ENCODE measurements at regions not wholly inside any gene's neighbourhood (a gene's known extent, or its start where the extent isn't known, plus 50 kb on each side); places are given as distances from the start of the nearest gene placed in this dataset.

GRCh38 chr11:87430821-87431220 lies 393.1 kb downstream of the TMEM135 start:
- H3K27ac ChIP-seq = no peak overlapping the region
- H3K4me3 ChIP-seq = no peak overlapping the region
- no peaks in the 10 kb centered on the region for H3K4me1 ChIP-seq
- no peak for ATAC-seq
- H3K9me3 ChIP-seq = no peaks in the 10 kb centered on the region
- TF ChIP-seq CTCF (IDR thresholded peaks at IDR 0.05) = no peak
- intact Hi-C loops (cut with DNase I) = no loop called here
- H3K36me3 ChIP-seq = no peaks in the 10 kb centered on the region
- H3K27me3 ChIP-seq (ENCODE audit: low read depth) = no peaks in the 10 kb centered on the region
- DNase-seq = no peak

- Histone ChIP-seq H3K4me1 (no peaks in the 10 kb centered on the region), H3K27me3 (ENCODE audit: low read depth) (no peaks in the 10 kb centered on the region), H3K4me3 (no peak overlapping the region), H3K36me3 (no peaks in the 10 kb centered on the region), H3K27ac (no peak overlapping the region), H3K9me3 (no peaks in the 10 kb centered on the region)
- ATAC-seq = no peak
- intact Hi-C loops (cut with DNase I) = no loop called here
- no peak for TF ChIP-seq CTCF (IDR thresholded peaks at IDR 0.05)
- no peak for DNase-seq
These were observed 392.3 kb downstream of the TMEM135 start for GRCh38 chr11:87429996-87430395.

- DNase-seq (no peak), ATAC-seq (no peak)
- no peak overlapping the region for H3K27ac ChIP-seq
- no peaks in the 10 kb centered on the region for H3K4me1 ChIP-seq
- intact Hi-C loops (cut with DNase I) = no loop called here
- no peaks in the 10 kb centered on the region for H3K9me3 ChIP-seq
- H3K27me3 ChIP-seq (ENCODE audit: low read depth) = no peaks in the 10 kb centered on the region
- no peaks in the 10 kb centered on the region for H3K36me3 ChIP-seq
- no peak for TF ChIP-seq CTCF (IDR thresholded peaks at IDR 0.05)
- H3K4me3 ChIP-seq = no peak overlapping the region
These were observed 390.5 kb downstream of the TMEM135 start for GRCh38 chr11:87428266-87428665.

- H3K27me3 ChIP-seq (ENCODE audit: low read depth) = no peaks in the 10 kb centered on the region
- no peaks in the 10 kb centered on the region for H3K36me3 ChIP-seq
- DNase-seq = no peak
- H3K4me3 ChIP-seq = no peak overlapping the region
- no peak overlapping the region for H3K27ac ChIP-seq
- intact Hi-C loops (cut with DNase I) = no loop called here
- no peak for ATAC-seq
- no peak for TF ChIP-seq CTCF (IDR thresholded peaks at IDR 0.05)
- H3K9me3 ChIP-seq = no peaks in the 10 kb centered on the region
- H3K4me1 ChIP-seq = no peaks in the 10 kb centered on the region
These were observed 388.2 kb downstream of the TMEM135 start for GRCh38 chr11:87425943-87426342.

GRCh38 chr11:87425391-87425790 lies 387.7 kb downstream of the TMEM135 start:
- H3K4me1 ChIP-seq = no peaks in the 10 kb centered on the region
- no peak for TF ChIP-seq CTCF (IDR thresholded peaks at IDR 0.05)
- H3K27me3 ChIP-seq (ENCODE audit: low read depth) = no peaks in the 10 kb centered on the region
- no peak overlapping the region for H3K4me3 ChIP-seq
- no peaks in the 10 kb centered on the region for H3K36me3 ChIP-seq
- ATAC-seq (no peak), DNase-seq (no peak)
- H3K27ac ChIP-seq = no peak overlapping the region
- no peaks in the 10 kb centered on the region for H3K9me3 ChIP-seq
- intact Hi-C loops (cut with DNase I) = no loop called here

- no peak for TF ChIP-seq CTCF (IDR thresholded peaks at IDR 0.05)
- no peak for ATAC-seq
- intact Hi-C loops (cut with DNase I) = no loop called here
- Histone ChIP-seq H3K4me3 (no peak overlapping the region), H3K4me1 (no peaks in the 10 kb centered on the region), H3K27ac (no peak overlapping the region), H3K36me3 (no peaks in the 10 kb centered on the region), H3K27me3 (ENCODE audit: low read depth) (no peaks in the 10 kb centered on the region), H3K9me3 (no peaks in the 10 kb centered on the region)
- DNase-seq = no peak
These were observed 385.4 kb downstream of the TMEM135 start for GRCh38 chr11:87423161-87423560.
